ENCODE measurements at regions not wholly inside any gene's neighbourhood (a gene's known extent, or its start where the extent isn't known, plus 50 kb on each side); places are given as distances from the start of the nearest gene placed in this dataset.

- TF ChIP-seq, protein P1, sequence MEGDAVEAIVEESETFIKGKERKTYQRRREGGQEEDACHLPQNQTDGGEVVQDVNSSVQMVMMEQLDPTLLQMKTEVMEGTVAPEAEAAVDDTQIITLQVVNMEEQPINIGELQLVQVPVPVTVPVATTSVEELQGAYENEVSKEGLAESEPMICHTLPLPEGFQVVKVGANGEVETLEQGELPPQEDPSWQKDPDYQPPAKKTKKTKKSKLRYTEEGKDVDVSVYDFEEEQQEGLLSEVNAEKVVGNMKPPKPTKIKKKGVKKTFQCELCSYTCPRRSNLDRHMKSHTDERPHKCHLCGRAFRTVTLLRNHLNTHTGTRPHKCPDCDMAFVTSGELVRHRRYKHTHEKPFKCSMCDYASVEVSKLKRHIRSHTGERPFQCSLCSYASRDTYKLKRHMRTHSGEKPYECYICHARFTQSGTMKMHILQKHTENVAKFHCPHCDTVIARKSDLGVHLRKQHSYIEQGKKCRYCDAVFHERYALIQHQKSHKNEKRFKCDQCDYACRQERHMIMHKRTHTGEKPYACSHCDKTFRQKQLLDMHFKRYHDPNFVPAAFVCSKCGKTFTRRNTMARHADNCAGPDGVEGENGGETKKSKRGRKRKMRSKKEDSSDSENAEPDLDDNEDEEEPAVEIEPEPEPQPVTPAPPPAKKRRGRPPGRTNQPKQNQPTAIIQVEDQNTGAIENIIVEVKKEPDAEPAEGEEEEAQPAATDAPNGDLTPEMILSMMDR (IDR thresholded peaks at IDR 0.05; ENCODE audit: unreplicated experiment) = no peak
- peaks cover 27% of the 10 kb centered on the region for H3K4me1 Mint-ChIP-seq
- no peaks in the 10 kb centered on the region for H3K36me3 Mint-ChIP-seq
- DNase-seq (ENCODE audit: low spot score in 2 of 2, unreplicated experiment in 2 of 2) = no peak
- H3K27me3 Mint-ChIP-seq (ENCODE audit: low read depth) = peaks cover 2% of the 10 kb centered on the region
- peak overlapping the region; percentile 61 for H3K27ac Mint-ChIP-seq
- no peak overlapping the region for H3K4me3 Mint-ChIP-seq
- H3K9me3 Mint-ChIP-seq = no peaks in the 10 kb centered on the region
Measured at GRCh38 chr16:65989861-65990604, 376.5 kb upstream of the CDH5 start.

- Mint-ChIP-seq H3K9me3 (no peaks in the 10 kb centered on the region), H3K4me3 (no peak overlapping the region), H3K27me3 (ENCODE audit: low read depth) (no peaks in the 10 kb centered on the region), H3K4me1 (peaks cover 32% of the 10 kb centered on the region), H3K36me3 (no peaks in the 10 kb centered on the region), H3K27ac (no peak overlapping the region)
- no peak for DNase-seq (ENCODE audit: low spot score in 2 of 2, unreplicated experiment in 2 of 2)
- TF ChIP-seq, protein P1 (IDR thresholded peaks at IDR 0.05; ENCODE audit: unreplicated experiment) = no peak
Measured at GRCh38 chr16:65988024-65988595, 378.4 kb upstream of the CDH5 start.

- H3K27ac Mint-ChIP-seq = peak overlapping the region; percentile 36
- no peak for DNase-seq (ENCODE audit: low spot score in 2 of 2, unreplicated experiment in 2 of 2)
- H3K27me3 Mint-ChIP-seq (ENCODE audit: low read depth) = no peaks in the 10 kb centered on the region
- no peaks in the 10 kb centered on the region for H3K9me3 Mint-ChIP-seq
- no peak overlapping the region for H3K4me3 Mint-ChIP-seq
- peaks cover 20% of the 10 kb centered on the region for H3K4me1 Mint-ChIP-seq
- TF ChIP-seq, protein P1 (IDR thresholded peaks at IDR 0.05; ENCODE audit: unreplicated experiment) = no peak
- no peaks in the 10 kb centered on the region for H3K36me3 Mint-ChIP-seq
Measured at GRCh38 chr16:65984296-65984695, 382.2 kb upstream of the CDH5 start.

DNA sequence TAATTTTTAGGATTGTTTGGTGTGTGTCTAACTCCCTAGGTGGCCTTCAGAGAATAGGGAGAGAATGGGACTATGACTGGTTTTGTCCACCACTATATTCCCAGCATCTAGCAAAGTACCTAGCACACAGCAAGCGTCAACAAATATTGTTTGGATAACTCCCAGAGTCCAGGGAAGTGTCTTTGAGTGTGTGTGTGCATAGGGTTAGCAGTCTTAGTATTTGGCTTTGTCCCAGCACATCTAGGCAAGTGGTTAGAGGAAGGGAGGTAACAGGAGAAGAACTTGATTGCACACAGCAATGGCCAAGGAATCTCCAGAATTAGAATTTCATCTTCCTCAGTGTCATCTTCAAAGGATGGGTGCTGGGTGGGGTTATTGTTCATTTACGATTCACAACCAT is 385.4 kb upstream of the CDH5 start:
- TF ChIP-seq, protein P1 (IDR thresholded peaks at IDR 0.05; ENCODE audit: unreplicated experiment) = no peak
- Mint-ChIP-seq H3K4me1 (peaks cover 5% of the 10 kb centered on the region), H3K27me3 (ENCODE audit: low read depth) (no peaks in the 10 kb centered on the region), H3K9me3 (peaks cover under 1% of the 10 kb centered on the region), H3K36me3 (no peaks in the 10 kb centered on the region), H3K27ac (no peak overlapping the region), H3K4me3 (no peak overlapping the region)
- DNase-seq (ENCODE audit: low spot score in 2 of 2, unreplicated experiment in 2 of 2) = no peak

- no peaks in the 10 kb centered on the region for H3K27me3 Mint-ChIP-seq (ENCODE audit: low read depth)
- TF ChIP-seq, protein P1 (IDR thresholded peaks at IDR 0.05; ENCODE audit: unreplicated experiment) = no peak
- no peaks in the 10 kb centered on the region for H3K4me1 Mint-ChIP-seq
- peaks cover 4% of the 10 kb centered on the region for H3K36me3 Mint-ChIP-seq
- H3K27ac Mint-ChIP-seq = no peak overlapping the region
- H3K9me3 Mint-ChIP-seq = peaks cover 40% of the 10 kb centered on the region
- H3K4me3 Mint-ChIP-seq = no peak overlapping the region
- DNase-seq (ENCODE audit: low spot score in 2 of 2, unreplicated experiment in 2 of 2) = no peak
Measured at GRCh38 chr16:65975049-65975708, 391.3 kb upstream of the CDH5 start.

Data from mesothelial cell of epicardium (in vitro differentiated cells).